ENCODE measurements at regions not wholly inside any gene's neighbourhood (a gene's known extent, or its start where the extent isn't known, plus 50 kb on each side); places are given as distances from the start of the nearest gene placed in this dataset.

DNA sequence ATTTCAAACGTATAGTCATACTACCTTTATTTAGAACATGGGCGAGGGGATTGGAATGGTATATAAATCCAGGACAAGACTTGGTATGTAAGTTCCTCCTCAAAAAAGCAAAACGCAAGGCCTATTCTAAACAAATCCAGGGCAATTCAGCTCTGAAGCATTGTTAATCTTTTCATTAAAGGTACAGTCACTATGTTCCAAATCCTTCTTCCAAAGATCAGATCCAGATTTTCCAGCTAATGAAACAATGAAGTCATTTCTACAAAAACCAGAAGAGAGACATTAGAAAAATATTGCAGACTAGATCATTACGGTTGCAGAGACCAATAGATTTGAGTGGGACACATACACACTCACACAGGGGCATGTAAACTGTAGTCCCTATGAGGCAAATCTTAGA is 116.1 kb upstream of the BNC2 start:
- H3K4me3 ChIP-seq (ENCODE audit: low read depth, low read length), result no peak overlapping the region
- peak; percentile 59 for DNase-seq (ENCODE audit: low read depth)
- TF ChIP-seq, protein P1, sequence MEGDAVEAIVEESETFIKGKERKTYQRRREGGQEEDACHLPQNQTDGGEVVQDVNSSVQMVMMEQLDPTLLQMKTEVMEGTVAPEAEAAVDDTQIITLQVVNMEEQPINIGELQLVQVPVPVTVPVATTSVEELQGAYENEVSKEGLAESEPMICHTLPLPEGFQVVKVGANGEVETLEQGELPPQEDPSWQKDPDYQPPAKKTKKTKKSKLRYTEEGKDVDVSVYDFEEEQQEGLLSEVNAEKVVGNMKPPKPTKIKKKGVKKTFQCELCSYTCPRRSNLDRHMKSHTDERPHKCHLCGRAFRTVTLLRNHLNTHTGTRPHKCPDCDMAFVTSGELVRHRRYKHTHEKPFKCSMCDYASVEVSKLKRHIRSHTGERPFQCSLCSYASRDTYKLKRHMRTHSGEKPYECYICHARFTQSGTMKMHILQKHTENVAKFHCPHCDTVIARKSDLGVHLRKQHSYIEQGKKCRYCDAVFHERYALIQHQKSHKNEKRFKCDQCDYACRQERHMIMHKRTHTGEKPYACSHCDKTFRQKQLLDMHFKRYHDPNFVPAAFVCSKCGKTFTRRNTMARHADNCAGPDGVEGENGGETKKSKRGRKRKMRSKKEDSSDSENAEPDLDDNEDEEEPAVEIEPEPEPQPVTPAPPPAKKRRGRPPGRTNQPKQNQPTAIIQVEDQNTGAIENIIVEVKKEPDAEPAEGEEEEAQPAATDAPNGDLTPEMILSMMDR (IDR thresholded peaks at IDR 0.05; ENCODE audit: insufficient read depth, low read length), result no peak

DNA sequence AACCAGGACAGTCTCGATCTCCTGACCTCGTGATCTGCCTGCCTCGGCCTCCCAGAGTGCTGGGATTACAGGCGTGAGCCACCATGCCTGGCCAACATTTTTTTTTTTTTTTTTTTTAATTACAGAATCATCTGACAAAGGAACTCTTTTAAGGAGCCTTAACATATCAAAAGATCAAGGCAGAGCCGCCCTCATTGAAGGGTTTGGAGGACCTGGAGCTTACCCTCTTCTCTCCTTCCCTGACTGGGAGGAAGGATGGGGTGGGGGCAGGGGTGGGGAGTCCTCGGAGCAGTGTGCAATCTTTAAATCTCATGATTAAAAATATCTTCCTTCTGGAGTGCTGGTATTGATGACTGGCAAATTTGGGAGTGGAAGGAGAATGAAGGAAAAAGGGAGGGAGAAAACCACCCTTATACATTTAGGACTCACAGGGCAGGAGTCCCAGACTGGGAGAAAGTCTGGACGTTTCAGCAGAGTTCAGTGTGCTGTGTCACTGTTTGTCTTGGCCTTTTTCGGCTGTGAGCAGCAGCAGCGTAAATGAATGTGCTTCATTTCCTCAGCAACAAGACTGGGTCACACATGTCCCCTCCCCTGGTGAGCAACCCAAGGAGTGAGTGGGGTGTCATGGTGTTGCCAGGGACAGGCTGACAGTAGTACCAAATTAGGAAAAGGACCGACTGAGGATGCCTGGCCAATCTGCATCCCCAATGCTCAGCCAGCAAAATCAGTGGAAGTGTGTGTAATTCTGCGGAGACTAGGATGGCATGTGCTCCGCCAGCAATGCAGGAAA is 115.3 kb upstream of the BNC2 start:
- TF ChIP-seq, protein P1 (IDR thresholded peaks at IDR 0.05; ENCODE audit: insufficient read depth, low read length), result no peak
- H3K4me3 ChIP-seq (ENCODE audit: low read depth, low read length), result peak overlapping the region; percentile 18
- peak; percentile 87 for DNase-seq (ENCODE audit: low read depth)

DNA sequence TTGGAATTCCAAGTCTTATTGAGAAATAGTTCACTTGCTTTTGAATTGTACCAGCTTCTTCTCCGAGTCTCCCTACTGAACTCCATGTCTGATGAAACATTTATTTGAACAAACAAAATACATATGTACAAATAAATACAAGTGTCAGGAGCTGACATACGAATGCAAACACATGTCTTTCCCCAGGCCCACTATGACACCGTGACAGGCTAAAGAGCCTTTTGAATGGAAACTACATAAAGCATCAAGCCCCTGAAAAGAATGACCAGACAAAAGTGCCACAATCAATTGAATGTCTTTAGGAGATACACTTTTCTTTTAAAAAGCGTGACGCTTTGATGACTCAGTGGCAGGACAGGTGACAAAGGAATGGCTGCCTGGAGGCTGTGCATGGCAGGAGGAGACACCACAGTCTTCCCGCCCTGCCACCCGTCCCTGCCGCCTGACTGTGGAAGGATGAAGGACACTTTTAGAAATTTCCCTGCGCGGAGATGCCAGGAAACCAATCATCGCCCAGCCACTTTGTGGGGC is 112.4 kb upstream of the BNC2 start:
- H3K4me3 ChIP-seq (ENCODE audit: low read depth, low read length), result no peak overlapping the region
- TF ChIP-seq, protein P1 (IDR thresholded peaks at IDR 0.05; ENCODE audit: insufficient read depth, low read length), result no peak
- DNase-seq (ENCODE audit: low read depth), result no peak

DNA sequence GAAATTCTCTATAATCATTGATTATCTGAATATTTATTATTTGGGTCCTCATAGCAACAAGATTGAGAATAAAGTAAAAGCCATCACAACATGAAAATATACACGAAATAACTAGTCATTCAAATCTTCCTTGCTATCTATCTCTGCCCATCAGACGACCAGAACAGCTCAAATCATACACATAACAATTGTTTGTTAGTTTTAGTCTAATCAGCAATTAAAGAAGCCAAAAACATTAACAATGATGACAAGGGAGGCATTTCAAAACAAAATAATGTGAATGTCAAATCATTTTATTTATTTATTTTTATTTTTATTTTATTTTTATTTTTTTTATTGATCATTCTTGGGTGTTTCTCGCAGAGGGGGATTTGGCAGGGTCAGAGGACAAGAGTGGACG is 106.0 kb upstream of the BNC2 start:
- DNase-seq (ENCODE audit: low read depth), result no peak
- TF ChIP-seq, protein P1 (IDR thresholded peaks at IDR 0.05; ENCODE audit: insufficient read depth, low read length), result no peak
- no peak overlapping the region for H3K4me3 ChIP-seq (ENCODE audit: low read depth, low read length)

DNA sequence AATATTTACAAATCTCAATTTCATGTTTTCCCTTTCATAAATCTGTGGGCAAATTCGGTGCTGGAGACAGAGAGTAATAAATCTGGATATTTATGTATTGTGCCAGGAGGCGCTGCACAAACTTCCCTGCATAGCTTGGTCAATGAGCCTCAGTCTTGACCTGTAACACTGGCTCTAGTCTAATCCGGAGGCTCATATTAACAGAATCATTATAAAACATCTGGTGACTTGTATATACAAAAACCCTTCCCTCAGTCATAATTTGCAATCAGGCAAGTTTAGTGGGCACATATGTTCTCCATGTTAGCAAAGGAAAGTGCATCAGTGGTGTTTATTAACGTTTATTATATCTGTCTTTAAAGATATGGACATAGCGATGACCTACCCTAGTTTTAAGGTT is 104.0 kb upstream of the BNC2 start:
- TF ChIP-seq, protein P1 (IDR thresholded peaks at IDR 0.05; ENCODE audit: insufficient read depth, low read length), result no peak
- no peak for DNase-seq (ENCODE audit: low read depth)
- no peak overlapping the region for H3K4me3 ChIP-seq (ENCODE audit: low read depth, low read length)

DNA sequence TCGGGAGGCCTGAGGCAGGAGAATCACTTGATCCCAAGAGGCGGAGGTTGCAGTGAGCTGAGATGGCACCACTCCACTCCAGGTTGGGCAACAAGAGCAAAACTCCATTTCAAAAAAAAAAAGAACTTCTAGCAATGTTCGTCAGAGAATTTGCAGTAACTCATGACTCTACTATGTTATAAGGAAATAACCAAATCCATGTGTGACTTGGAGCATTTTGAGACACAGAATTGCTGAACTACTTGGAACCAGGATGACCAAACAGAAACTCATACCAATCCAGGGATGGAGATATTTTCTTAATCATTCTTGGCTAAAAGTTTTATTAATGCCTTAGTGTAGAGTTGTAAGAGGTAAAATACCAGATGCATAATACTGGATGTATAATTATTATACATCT is 99.9 kb upstream of the BNC2 start:
- TF ChIP-seq, protein P1 (IDR thresholded peaks at IDR 0.05; ENCODE audit: insufficient read depth, low read length), result no peak
- H3K4me3 ChIP-seq (ENCODE audit: low read depth, low read length), result no peak overlapping the region
- DNase-seq (ENCODE audit: low read depth), result peak; percentile 68
